ENCODE measurements at regions not wholly inside any gene's neighbourhood (a gene's known extent, or its start where the extent isn't known, plus 50 kb on each side); places are given as distances from the start of the nearest gene placed in this dataset.

- Histone ChIP-seq H3K27me3 (ENCODE audit: insufficient read depth, low read length, poor library complexity, severe bottlenecking) (no peaks in the 10 kb centered on the region), H3K36me3 (ENCODE audit: insufficient read depth, low read length) (no peaks in the 10 kb centered on the region), H3K27ac (ENCODE audit: low read depth, low read length) (no peak overlapping the region), H3K9me3 (ENCODE audit: low read length) (no peaks in the 10 kb centered on the region), H3K4me3 (ENCODE audit: low read length) (no peak overlapping the region), H3K4me1 (ENCODE audit: insufficient read depth, low read length) (peaks cover 9% of the 10 kb centered on the region)
- no peaks in the 10 kb centered on the region for H3K9me3 Mint-ChIP-seq
- POLR2A ChIA-PET: no interaction called here
- H3K4me1 Mint-ChIP-seq: peaks cover 7 to 12% (median 11%) of the 10 kb centered on the region in 3 donors
- CTCF ChIA-PET: no interaction called here
- H3K27ac Mint-ChIP-seq: peak overlapping the region in 1 of 8 donors; percentile 33
- peaks cover 5 to 10% of the 10 kb centered on the region in 2 donors for H3K27me3 Mint-ChIP-seq
- H3K4me3 Mint-ChIP-seq: no peak overlapping the region
- no peaks in the 10 kb centered on the region for H3K36me3 Mint-ChIP-seq
- DNase-seq: no peak
Observed at GRCh38 chr15:98596131-98596530, 52.2 kb upstream of the IGF1R start.

DNA sequence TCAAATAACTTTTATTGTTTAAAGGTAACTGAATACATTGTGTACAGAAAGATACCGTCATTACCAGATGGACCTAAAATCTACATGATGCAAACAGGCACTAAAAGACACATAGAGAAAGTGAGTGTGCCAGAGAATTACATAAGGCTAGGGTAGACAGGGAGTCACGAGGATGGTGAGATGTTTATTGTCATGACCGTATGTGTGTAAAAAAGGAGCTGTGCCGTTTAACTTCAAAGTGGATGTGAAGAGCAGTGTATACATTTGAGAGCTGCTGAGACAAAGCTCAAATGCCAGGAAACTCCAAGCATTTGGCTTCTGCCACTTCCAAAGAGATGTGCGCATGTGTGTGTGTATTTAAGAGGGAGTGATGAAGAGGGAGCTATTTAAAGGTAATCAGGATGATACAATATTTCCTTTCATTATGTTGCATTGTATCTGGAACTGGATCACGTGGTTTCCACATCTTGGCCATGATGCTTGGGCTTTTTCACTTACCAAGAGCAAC, 51.4 kb upstream of the IGF1R start:
- Mint-ChIP-seq H3K27ac (no peak overlapping the region), H3K4me1 (peaks cover 7 to 12% (median 11%) of the 10 kb centered on the region in 3 donors), H3K4me3 (no peak overlapping the region), H3K36me3 (no peaks in the 10 kb centered on the region), H3K9me3 (no peaks in the 10 kb centered on the region), H3K27me3 (peaks cover 5 to 10% of the 10 kb centered on the region in 2 donors)
- H3K27ac ChIP-seq (ENCODE audit: low read depth, low read length): no peak overlapping the region
- DNase-seq: no peak
- no peaks in the 10 kb centered on the region for H3K9me3 ChIP-seq (ENCODE audit: low read length)
- no peaks in the 10 kb centered on the region for H3K36me3 ChIP-seq (ENCODE audit: insufficient read depth, low read length)
- CTCF ChIA-PET: no interaction called here
- peaks cover 9% of the 10 kb centered on the region for H3K4me1 ChIP-seq (ENCODE audit: insufficient read depth, low read length)
- POLR2A ChIA-PET: no interaction called here
- H3K4me3 ChIP-seq (ENCODE audit: low read length): no peak overlapping the region
- no peaks in the 10 kb centered on the region for H3K27me3 ChIP-seq (ENCODE audit: insufficient read depth, low read length, poor library complexity, severe bottlenecking)

DNA sequence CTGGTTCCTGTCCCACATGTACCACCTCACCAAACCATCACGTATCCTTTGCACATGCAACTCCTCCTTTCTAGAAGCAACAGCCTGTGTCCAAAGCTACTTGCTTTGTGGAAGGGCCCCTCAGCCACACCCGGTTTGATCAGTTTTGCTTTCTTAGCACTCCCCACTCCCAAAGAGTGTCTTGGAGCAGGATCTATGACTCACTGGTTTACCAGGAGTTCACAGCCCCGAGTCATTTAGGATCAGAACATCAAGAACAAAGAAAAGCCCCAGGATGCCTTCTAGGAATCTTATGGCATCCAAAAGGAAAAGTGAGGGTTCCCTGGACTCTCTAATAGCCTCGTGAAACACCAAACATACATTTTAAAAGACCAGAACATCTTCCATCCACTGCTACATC, 50.7 kb upstream of the IGF1R start:
- H3K9me3 ChIP-seq (ENCODE audit: low read length): no peaks in the 10 kb centered on the region
- H3K27me3 Mint-ChIP-seq: peaks cover 5 to 7% of the 10 kb centered on the region in 2 donors
- H3K36me3 ChIP-seq (ENCODE audit: insufficient read depth, low read length): no peaks in the 10 kb centered on the region
- no peak overlapping the region for H3K4me3 Mint-ChIP-seq
- H3K36me3 Mint-ChIP-seq: no peaks in the 10 kb centered on the region
- CTCF ChIA-PET: no interaction called here
- no peak overlapping the region for H3K4me3 ChIP-seq (ENCODE audit: low read length)
- POLR2A ChIA-PET: no interaction called here
- H3K27ac ChIP-seq (ENCODE audit: low read depth, low read length): no peak overlapping the region
- DNase-seq: no peak
- H3K27me3 ChIP-seq (ENCODE audit: insufficient read depth, low read length, poor library complexity, severe bottlenecking): no peaks in the 10 kb centered on the region
- H3K4me1 ChIP-seq (ENCODE audit: insufficient read depth, low read length): peaks cover 9% of the 10 kb centered on the region
- no peak overlapping the region for H3K27ac Mint-ChIP-seq
- peaks cover 7 to 12% (median 11%) of the 10 kb centered on the region in 3 donors for H3K4me1 Mint-ChIP-seq
- no peaks in the 10 kb centered on the region for H3K9me3 Mint-ChIP-seq

Measured in CD8-positive, alpha-beta memory T cell (primary cell).